ENCODE measurements at regions not wholly inside any gene's neighbourhood (a gene's known extent, or its start where the extent isn't known, plus 50 kb on each side); places are given as distances from the start of the nearest gene placed in this dataset.

DNA sequence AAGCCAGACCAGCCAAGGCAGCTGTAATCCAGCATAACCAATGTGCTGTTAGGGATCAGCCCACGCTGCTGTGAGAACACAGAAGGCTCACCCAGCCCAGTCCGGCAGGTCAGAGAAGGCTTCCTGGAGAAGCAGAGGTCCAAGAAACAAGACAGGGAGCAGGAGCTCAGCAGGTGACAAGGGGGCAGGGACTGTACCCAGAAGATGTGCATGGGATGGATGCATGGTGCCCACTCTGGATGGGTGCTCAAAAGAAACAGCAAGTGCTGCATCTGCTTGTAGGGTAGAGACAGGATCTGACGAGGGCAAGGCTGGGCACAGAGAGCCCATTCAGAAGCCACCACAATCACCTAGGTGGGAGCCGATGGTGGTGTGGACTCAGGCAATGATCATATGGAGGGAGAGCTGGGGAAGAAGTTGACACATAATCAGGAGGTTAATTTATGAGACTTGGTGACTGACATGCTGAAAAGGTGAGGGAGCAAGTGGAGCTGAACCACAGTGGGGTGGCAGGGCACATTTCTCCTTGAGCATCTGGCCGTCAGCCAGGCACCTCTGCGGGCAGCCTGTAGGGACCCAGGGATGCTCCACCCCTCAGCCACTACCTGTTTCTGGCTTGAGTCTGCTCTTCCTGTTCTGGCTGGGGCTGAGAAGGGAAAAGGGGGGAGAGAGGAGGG is 102.3 kb upstream of the DRD2 start:
- peak; percentile 12 for DNase-seq
- WGBS, 2 experiments (ENCODE audit: low coverage in 1 of 2, low lambda C conversion rate in 2 of 2, missing lambda C conversion rate in 2 of 2), result 47 to 49% methylated on average over 6 of the region's 6 CpGs
- Histone ChIP-seq H3K9ac (no peak overlapping the region), H3K36me3 (ENCODE audit: low read depth) (no peaks in the 10 kb centered on the region), H3K4me2 (ENCODE audit: unreplicated experiment) (no peak overlapping the region), H3K27me3 (replicated peaks; ENCODE audit: insufficient read depth) (peaks cover 35% of the 10 kb centered on the region), H4K20me1 (ENCODE audit: insufficient read depth) (no peaks in the 10 kb centered on the region), H3F3A (ENCODE audit: insufficient read depth) (no peaks in the 10 kb centered on the region), H3K79me2 (ENCODE audit: insufficient read depth) (no peaks in the 10 kb centered on the region), H3K27ac (no peak overlapping the region), H3K9me2 (ENCODE audit: insufficient read depth) (no peaks in the 10 kb centered on the region), H3K4me1 (ENCODE audit: insufficient read depth) (no peaks in the 10 kb centered on the region), H3K9me3 (ENCODE audit: low read depth) (no peaks in the 10 kb centered on the region), H3K4me3 (no peak overlapping the region), H2AFZ (no peak overlapping the region)
- TF ChIP-seq EZH2 (IDR thresholded peaks at IDR 0.05; ENCODE audit: insufficient read depth, poor library complexity, severe bottlenecking) (no peak), EZH2phosphoT487 (IDR thresholded peaks at IDR 0.05; ENCODE audit: insufficient read depth, low read depth) (no peak)
- in situ Hi-C loops (cut with MboI), result no loop called here

DNA sequence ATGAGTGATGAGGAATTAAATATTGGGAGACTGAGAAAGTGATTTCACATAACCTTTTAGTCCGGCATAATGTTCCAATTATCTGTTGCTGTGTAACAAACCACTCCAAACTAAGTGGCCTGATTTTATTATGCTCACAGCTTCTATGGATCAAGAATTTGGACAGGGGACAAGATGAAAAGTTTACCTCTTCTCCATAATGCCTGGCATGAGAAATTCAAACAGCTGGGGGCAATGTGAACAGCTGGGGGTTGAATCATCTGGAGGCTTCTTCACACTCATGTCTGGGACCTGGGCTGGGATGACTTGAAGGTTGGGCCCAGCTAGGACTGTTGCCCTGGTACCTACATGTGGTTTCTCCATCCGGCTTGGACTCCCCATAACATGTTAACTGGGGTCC is 99.4 kb upstream of the DRD2 start:
- DNase-seq, result peak; percentile 34
- no peak overlapping the region for H3K4me3 ChIP-seq
- no peaks in the 10 kb centered on the region for H3K36me3 ChIP-seq (ENCODE audit: low read depth)

DNA sequence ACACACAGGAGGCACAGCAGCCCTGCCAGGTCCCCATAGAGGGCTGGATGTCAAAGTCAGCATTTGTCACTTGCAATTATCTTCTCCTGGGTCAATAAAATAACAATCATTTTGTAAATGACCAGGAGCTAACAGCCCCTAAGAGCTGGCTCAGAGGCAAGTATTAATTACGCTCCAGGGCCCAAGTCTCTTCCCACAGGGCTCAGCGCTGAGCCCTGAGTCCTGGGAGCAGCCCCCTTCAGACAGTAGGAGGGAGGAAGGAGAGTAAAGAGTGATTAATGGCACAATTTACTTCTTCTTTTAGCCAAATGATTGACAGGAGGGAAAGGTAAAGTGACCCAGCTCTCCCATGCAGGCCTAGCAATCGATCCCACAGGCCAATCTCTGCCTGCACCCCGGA is 99.0 kb upstream of the DRD2 start:
- no peaks in the 10 kb centered on the region for H3F3A ChIP-seq (ENCODE audit: insufficient read depth)
- no peak overlapping the region for H3K9ac ChIP-seq
- no peak overlapping the region for H2AFZ ChIP-seq
- 65 to 73% methylated on average over 4 of the region's 4 CpGs for WGBS, 2 experiments (ENCODE audit: low coverage in 1 of 2, low lambda C conversion rate in 2 of 2, missing lambda C conversion rate in 2 of 2)
- no peaks in the 10 kb centered on the region for H3K36me3 ChIP-seq (ENCODE audit: low read depth)
- H3K79me2 ChIP-seq (ENCODE audit: insufficient read depth), result no peaks in the 10 kb centered on the region
- DNase-seq, result no peak
- no peaks in the 10 kb centered on the region for H3K9me3 ChIP-seq (ENCODE audit: low read depth)
- H3K27ac ChIP-seq, result no peak overlapping the region
- no peaks in the 10 kb centered on the region for H4K20me1 ChIP-seq (ENCODE audit: insufficient read depth)
- no peak for TF ChIP-seq EZH2phosphoT487 (IDR thresholded peaks at IDR 0.05; ENCODE audit: insufficient read depth, low read depth)
- no peak overlapping the region for H3K4me3 ChIP-seq
- H3K9me2 ChIP-seq (ENCODE audit: insufficient read depth), result no peaks in the 10 kb centered on the region
- H3K4me2 ChIP-seq (ENCODE audit: unreplicated experiment), result no peak overlapping the region
- peaks cover 13% of the 10 kb centered on the region for H3K27me3 ChIP-seq (replicated peaks; ENCODE audit: insufficient read depth)
- in situ Hi-C loops (cut with MboI), result no loop called here
- H3K4me1 ChIP-seq (ENCODE audit: insufficient read depth), result no peaks in the 10 kb centered on the region

More for the DNA sequence above, 99.4 kb upstream of the DRD2 start:
- Histone ChIP-seq H3K27me3 (replicated peaks; ENCODE audit: insufficient read depth) (peaks cover 17% of the 10 kb centered on the region), H3K9ac (no peak overlapping the region), H3K27ac (no peak overlapping the region), H3K79me2 (ENCODE audit: insufficient read depth) (no peaks in the 10 kb centered on the region), H3K4me2 (ENCODE audit: unreplicated experiment) (no peak overlapping the region), H2AFZ (no peak overlapping the region), H4K20me1 (ENCODE audit: insufficient read depth) (no peaks in the 10 kb centered on the region), H3K4me1 (ENCODE audit: insufficient read depth) (no peaks in the 10 kb centered on the region), H3K9me3 (ENCODE audit: low read depth) (no peaks in the 10 kb centered on the region), H3F3A (ENCODE audit: insufficient read depth) (no peaks in the 10 kb centered on the region), H3K9me2 (ENCODE audit: insufficient read depth) (no peaks in the 10 kb centered on the region)
- 26 to 29% methylated on average over 2 of the region's 2 CpGs for WGBS, 2 experiments (ENCODE audit: low coverage in 1 of 2, low lambda C conversion rate in 2 of 2, missing lambda C conversion rate in 2 of 2)
- in situ Hi-C loops (cut with MboI), result no loop called here
- TF ChIP-seq EZH2 (IDR thresholded peaks at IDR 0.05; ENCODE audit: insufficient read depth, poor library complexity, severe bottlenecking) (no peak), EZH2phosphoT487 (IDR thresholded peaks at IDR 0.05; ENCODE audit: insufficient read depth, low read depth) (no peak)

DNA sequence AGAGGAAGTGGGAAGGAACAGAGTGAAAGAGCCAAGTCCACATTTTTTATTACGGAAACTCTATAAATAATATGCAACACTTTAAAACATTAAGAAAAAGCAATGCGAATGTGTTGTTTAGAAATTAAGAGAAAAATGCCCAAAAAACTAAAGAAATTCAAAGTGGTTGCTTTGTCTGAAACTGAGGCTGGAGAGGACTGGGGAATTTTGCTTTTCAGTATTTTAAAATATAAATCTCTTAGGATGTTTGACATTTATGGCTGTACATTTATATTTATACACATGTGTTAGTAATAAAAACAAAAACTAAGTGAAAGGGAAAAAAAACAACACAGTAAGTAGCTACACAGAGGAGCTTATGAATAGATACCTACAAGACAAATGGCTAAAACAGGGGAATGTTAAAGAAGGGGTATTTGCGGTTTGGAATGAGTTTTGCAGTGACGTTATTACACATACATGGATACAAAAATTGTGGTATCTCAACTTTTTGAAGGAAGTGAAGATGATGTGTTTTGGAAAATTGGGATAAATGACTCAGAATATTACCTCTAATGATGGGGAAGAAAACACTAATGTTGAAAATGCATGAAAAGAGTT is 97.0 kb upstream of the DRD2 start:
- Histone ChIP-seq H3K79me2 (ENCODE audit: insufficient read depth) (no peaks in the 10 kb centered on the region), H2AFZ (no peak overlapping the region), H3K27me3 (replicated peaks; ENCODE audit: insufficient read depth) (peaks cover 13% of the 10 kb centered on the region), H3K36me3 (ENCODE audit: low read depth) (no peaks in the 10 kb centered on the region), H3K27ac (no peak overlapping the region), H3K9ac (no peak overlapping the region), H3K4me2 (ENCODE audit: unreplicated experiment) (no peak overlapping the region), H3F3A (ENCODE audit: insufficient read depth) (no peaks in the 10 kb centered on the region), H3K9me2 (ENCODE audit: insufficient read depth) (no peaks in the 10 kb centered on the region), H3K9me3 (ENCODE audit: low read depth) (no peaks in the 10 kb centered on the region), H4K20me1 (ENCODE audit: insufficient read depth) (no peaks in the 10 kb centered on the region), H3K4me1 (ENCODE audit: insufficient read depth) (no peaks in the 10 kb centered on the region), H3K4me3 (no peak overlapping the region)
- in situ Hi-C loops (cut with MboI), result no loop called here
- DNase-seq, result no peak
- TF ChIP-seq EZH2phosphoT487 (IDR thresholded peaks at IDR 0.05; ENCODE audit: insufficient read depth, low read depth), result no peak
- no peak for TF ChIP-seq EZH2 (IDR thresholded peaks at IDR 0.05; ENCODE audit: insufficient read depth, poor library complexity, severe bottlenecking)
- 56 to 62% methylated on average over 4 of the region's 4 CpGs for WGBS, 2 experiments (ENCODE audit: low coverage in 1 of 2, low lambda C conversion rate in 2 of 2, missing lambda C conversion rate in 2 of 2)

All from GM23248 (cell line).